Ishikawa (cell line): ENCODE measurements at regions not wholly inside any gene's neighbourhood (a gene's known extent, or its start where the extent isn't known, plus 50 kb on each side); places are given as distances from the start of the nearest gene placed in this dataset.

Experiments used
- CREB1 ChIP-seq: IDR thresholded peaks from 2 replicates; pipeline ENCODE4 v1.6.1; 2012; ENCODE audit warnings: low read depth
- EGR1 ChIP-seq: IDR thresholded peaks from 2 replicates; pipeline ENCODE4 v1.6.1; 2012
- FOXM1 ChIP-seq: IDR thresholded peaks from 2 replicates; pipeline ENCODE4 v1.6.1; 2012; ENCODE audit warnings: low read depth, borderline replicate concordance
- MAX ChIP-seq: IDR thresholded peaks from 2 replicates; pipeline ENCODE4 v1.6.1; 2012
- NFIC ChIP-seq: IDR thresholded peaks from 2 replicates; pipeline ENCODE4 v1.6.1; 2012
- RAD21 ChIP-seq: IDR thresholded peaks from 2 replicates; pipeline ENCODE4 v1.6.1; 2012; ENCODE audit warnings: low read depth
- REST ChIP-seq: IDR thresholded peaks from 2 replicates; pipeline ENCODE4 v1.6.1; 2012; ENCODE audit warnings: low read depth, mild to moderate bottlenecking
- TAF1 ChIP-seq: IDR thresholded peaks from 2 replicates; pipeline ENCODE4 v1.6.1; 2012; ENCODE audit warnings: low read depth, mild to moderate bottlenecking
- TCF12 ChIP-seq: IDR thresholded peaks from 2 replicates; pipeline ENCODE4 v1.6.1; 2012; ENCODE audit warnings: low read depth
- TEAD4 ChIP-seq: IDR thresholded peaks from 2 replicates; pipeline ENCODE4 v1.6.1; 2012
- USF1 ChIP-seq: IDR thresholded peaks from 2 replicates; pipeline ENCODE4 v1.6.1; 2012
- ZBTB7A ChIP-seq: IDR thresholded peaks from 2 replicates; pipeline ENCODE4 v1.6.1; 2012; ENCODE audit warnings: low read depth

GRCh38 chr5:148953711-148954110 lies 109.2 kb downstream of the SH3TC2 start:
- TF ChIP-seq CREB1 (no peak), TEAD4 (no peak), NFIC (no peak), EGR1 (no peak), TAF1 (no peak), TCF12 (no peak), USF1 (no peak), ZBTB7A (no peak), RAD21 (no peak), REST (no peak), FOXM1 (no peak), MAX (no peak)
